DND-41 (cell line): ENCODE measurements at regions not wholly inside any gene's neighbourhood (a gene's known extent, or its start where the extent isn't known, plus 50 kb on each side); places are given as distances from the start of the nearest gene placed in this dataset.

Experiments
- EZH2 ChIP-seq: IDR thresholded peaks from 3 replicates; pipeline ENCODE4 v1.6.1; 2012; ENCODE audit warnings: borderline replicate concordance, low read depth, mild to moderate bottlenecking, moderate library complexity, low read length, inconsistent platforms; ENCODE audit not compliant: severe bottlenecking
- TF ChIP-seq, protein P1 (sequence below): IDR thresholded peaks from 2 replicates; pipeline ENCODE4 v1.5.1; 2012; ENCODE audit warnings: borderline replicate concordance, low read length, moderate library complexity, mild to moderate bottlenecking; ENCODE audit not compliant: poor library complexity, severe bottlenecking; ENCODE audit errors: extremely low read depth

DNA sequence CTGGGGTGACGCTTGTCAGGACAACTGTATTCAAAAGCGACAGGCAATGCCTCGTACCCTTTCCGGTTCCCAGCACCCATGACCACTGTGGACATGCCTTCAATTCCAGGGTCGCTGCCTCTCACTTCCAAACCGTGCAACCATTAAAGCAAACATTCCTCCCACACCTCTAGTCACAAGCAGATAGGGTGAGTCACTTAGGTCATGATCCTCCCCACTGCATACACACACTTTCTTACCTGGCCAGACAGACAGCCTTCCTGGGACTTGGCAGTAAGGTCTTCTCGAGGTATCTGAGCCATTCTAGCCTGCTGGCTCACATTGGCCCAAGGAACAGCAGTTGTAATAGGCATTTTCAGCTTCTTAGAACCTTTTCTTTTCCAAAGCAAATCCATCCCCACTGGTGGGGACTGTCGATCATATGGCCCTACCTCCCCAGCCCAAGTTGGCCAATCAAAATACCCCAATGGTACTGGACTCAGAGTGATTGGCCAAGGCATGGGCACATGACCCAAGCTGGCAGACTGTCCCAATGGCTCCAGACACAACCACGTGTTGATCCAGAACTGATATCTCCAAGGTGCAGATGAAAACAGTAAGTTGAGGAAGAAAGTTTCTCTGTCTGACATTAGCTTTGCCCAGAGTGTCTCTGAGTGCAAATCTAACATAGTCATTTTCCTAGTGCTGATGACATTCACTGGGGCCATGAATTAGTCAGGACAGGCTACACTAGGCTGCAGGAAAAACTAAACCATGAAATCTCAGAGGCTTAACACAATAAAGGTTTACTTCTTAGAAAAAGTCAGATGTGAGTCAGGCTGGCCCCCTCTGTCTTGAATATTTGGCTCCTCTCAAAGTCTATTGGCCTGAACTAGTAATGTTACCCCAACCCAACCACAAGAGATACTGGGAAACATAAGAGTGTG lies 113.8 kb downstream of the RRAGC start:
- TF ChIP-seq, protein P1, sequence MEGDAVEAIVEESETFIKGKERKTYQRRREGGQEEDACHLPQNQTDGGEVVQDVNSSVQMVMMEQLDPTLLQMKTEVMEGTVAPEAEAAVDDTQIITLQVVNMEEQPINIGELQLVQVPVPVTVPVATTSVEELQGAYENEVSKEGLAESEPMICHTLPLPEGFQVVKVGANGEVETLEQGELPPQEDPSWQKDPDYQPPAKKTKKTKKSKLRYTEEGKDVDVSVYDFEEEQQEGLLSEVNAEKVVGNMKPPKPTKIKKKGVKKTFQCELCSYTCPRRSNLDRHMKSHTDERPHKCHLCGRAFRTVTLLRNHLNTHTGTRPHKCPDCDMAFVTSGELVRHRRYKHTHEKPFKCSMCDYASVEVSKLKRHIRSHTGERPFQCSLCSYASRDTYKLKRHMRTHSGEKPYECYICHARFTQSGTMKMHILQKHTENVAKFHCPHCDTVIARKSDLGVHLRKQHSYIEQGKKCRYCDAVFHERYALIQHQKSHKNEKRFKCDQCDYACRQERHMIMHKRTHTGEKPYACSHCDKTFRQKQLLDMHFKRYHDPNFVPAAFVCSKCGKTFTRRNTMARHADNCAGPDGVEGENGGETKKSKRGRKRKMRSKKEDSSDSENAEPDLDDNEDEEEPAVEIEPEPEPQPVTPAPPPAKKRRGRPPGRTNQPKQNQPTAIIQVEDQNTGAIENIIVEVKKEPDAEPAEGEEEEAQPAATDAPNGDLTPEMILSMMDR = no peak
- TF ChIP-seq EZH2 = no peak
